HepG2 (cell line): ENCODE measurements at regions not wholly inside any gene's neighbourhood (a gene's known extent, or its start where the extent isn't known, plus 50 kb on each side); places are given as distances from the start of the nearest gene placed in this dataset.

Experiments used
- CBX2 ChIP-seq, 2 experiments: fragments of 200-600 bp in 1 of 2; sonication (generic); formaldehyde crosslinking in 1 of 2; IDR thresholded peaks; 2 replicates each; pipeline versions ENCODE4 v1.7.0 to v1.8.1; 2018 to 2022; ENCODE audit warnings: low read depth in 2 of 2, low read length in 1 of 2, mild to moderate bottlenecking in 1 of 2, missing genetic modification reagents in 1 of 2
- EZH2 ChIP-seq: conservative IDR thresholded peaks from 2 replicates; pipeline ENCODE4 v1.6.1; 2012; ENCODE audit warnings: mild to moderate bottlenecking, low read depth, low read length, moderate library complexity
- GLI4 ChIP-seq: sonication (generic); formaldehyde crosslinking; IDR thresholded peaks from 2 replicates; pipeline ENCODE4 v1.5.1; 2020; ENCODE audit warnings: missing genetic modification reagents, mild to moderate bottlenecking, moderate library complexity, borderline replicate concordance
- JUN ChIP-seq: sonication (generic); formaldehyde crosslinking; IDR thresholded peaks from 2 replicates; pipeline ENCODE4 v1.4.0; 2020; ENCODE audit warnings: mild to moderate bottlenecking, missing genetic modification reagents
- MAX ChIP-seq: IDR thresholded peaks from 2 replicates; pipeline ENCODE4 v1.6.1; 2012; ENCODE audit warnings: inconsistent platforms
- PCBP1 ChIP-seq: fragments of 200-400 bp; formaldehyde crosslinking; IDR thresholded peaks from 2 replicates; pipeline ENCODE4 v1.6.1; 2017; ENCODE audit warnings: mild to moderate bottlenecking, low read depth, low read length, borderline replicate concordance
- PHF21A ChIP-seq: sonication (generic); formaldehyde crosslinking; IDR thresholded peaks from 2 replicates; pipeline ENCODE4 v1.5.0; 2020; ENCODE audit warnings: mild to moderate bottlenecking, missing genetic modification reagents
- SP140L ChIP-seq: sonication (generic); formaldehyde crosslinking; IDR thresholded peaks from 2 replicates; pipeline ENCODE4 v1.4.0; 2020; ENCODE audit warnings: missing genetic modification reagents, borderline replicate concordance
- USF2 ChIP-seq, 2 experiments: sonication (generic) in 1 of 2; formaldehyde crosslinking in 1 of 2; IDR thresholded peaks; 2 replicates each; pipeline versions ENCODE4 v1.5.1 to v1.6.1; 2011 to 2020; ENCODE audit warnings: borderline replicate concordance in 1 of 2, low read depth in 1 of 2, low read length in 1 of 2, mild to moderate bottlenecking in 1 of 2, missing genetic modification reagents in 1 of 2, moderate library complexity in 1 of 2
- YY1 ChIP-seq: IDR thresholded peaks from 2 replicates; pipeline ENCODE4 v1.6.1; 2011; ENCODE audit warnings: low read length, low read depth, moderate library complexity, mild to moderate bottlenecking; ENCODE audit not compliant: insufficient read depth, insufficient replicate concordance
- ZNF263 ChIP-seq: sonication (generic); formaldehyde crosslinking; IDR thresholded peaks from 2 replicates; pipeline ENCODE4 v1.4.0; 2020; ENCODE audit warnings: missing genetic modification reagents
- ZNF317 ChIP-seq: sonication (generic); formaldehyde crosslinking; IDR thresholded peaks from 2 replicates; pipeline ENCODE4 v1.5.0; 2020; ENCODE audit warnings: mild to moderate bottlenecking, missing genetic modification reagents
- ZNF331 ChIP-seq: sonication (generic); formaldehyde crosslinking; IDR thresholded peaks from 2 replicates; pipeline ENCODE4 v1.4.0; 2020; ENCODE audit warnings: missing genetic modification reagents
- TF ChIP-seq, protein P1 (sequence below), 2 experiments: IDR thresholded peaks; 2 replicates each; pipeline ENCODE4 v1.6.1; 2011 to 2012; ENCODE audit warnings: low read length in 2 of 2, borderline replicate concordance in 1 of 2, low read depth in 1 of 2, mild to moderate bottlenecking in 1 of 2, moderate library complexity in 1 of 2

DNA sequence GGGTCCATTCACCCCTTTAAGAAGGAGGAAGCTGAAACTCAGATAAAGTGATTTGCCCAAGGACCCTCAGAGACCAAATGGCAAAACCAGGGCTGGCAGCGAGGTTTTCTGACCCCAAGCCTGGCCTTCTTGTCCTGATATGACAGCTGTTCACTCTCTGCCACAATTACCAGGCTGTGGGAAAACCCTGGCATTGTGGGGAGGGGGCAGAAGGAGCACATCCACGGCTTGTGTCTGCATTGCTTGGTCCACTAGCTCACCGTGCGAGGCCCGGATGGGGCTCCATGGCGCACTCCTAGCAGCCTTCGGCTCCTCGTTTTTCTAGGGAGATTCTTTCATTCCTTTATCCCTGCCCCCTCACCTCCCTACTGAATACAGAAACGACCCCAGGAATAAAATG is 143.4 kb upstream of the SIX2 start:
- TF ChIP-seq USF2 (IDR thresholded peaks at IDR 0.05; ENCODE audit: low read depth, low read length), result no peak
- TF ChIP-seq USF2 (CRISPR knock-in tag; IDR thresholded peaks at IDR 0.05; ENCODE audit: borderline replicate concordance), result no peak
- TF ChIP-seq PCBP1, result no peak
- no peak for TF ChIP-seq EZH2
- no peak for TF ChIP-seq GLI4
- TF ChIP-seq ZNF331 (CRISPR knock-in tag), result no peak
- no peak for TF ChIP-seq ZNF263 (CRISPR knock-in tag)
- no peak for TF ChIP-seq JUN (CRISPR knock-in tag)
- TF ChIP-seq YY1, result no peak
- no peak for TF ChIP-seq PHF21A (CRISPR knock-in tag)
- no peak for TF ChIP-seq SP140L (CRISPR knock-in tag)
- TF ChIP-seq MAX, result no peak
- TF ChIP-seq, protein P1, sequence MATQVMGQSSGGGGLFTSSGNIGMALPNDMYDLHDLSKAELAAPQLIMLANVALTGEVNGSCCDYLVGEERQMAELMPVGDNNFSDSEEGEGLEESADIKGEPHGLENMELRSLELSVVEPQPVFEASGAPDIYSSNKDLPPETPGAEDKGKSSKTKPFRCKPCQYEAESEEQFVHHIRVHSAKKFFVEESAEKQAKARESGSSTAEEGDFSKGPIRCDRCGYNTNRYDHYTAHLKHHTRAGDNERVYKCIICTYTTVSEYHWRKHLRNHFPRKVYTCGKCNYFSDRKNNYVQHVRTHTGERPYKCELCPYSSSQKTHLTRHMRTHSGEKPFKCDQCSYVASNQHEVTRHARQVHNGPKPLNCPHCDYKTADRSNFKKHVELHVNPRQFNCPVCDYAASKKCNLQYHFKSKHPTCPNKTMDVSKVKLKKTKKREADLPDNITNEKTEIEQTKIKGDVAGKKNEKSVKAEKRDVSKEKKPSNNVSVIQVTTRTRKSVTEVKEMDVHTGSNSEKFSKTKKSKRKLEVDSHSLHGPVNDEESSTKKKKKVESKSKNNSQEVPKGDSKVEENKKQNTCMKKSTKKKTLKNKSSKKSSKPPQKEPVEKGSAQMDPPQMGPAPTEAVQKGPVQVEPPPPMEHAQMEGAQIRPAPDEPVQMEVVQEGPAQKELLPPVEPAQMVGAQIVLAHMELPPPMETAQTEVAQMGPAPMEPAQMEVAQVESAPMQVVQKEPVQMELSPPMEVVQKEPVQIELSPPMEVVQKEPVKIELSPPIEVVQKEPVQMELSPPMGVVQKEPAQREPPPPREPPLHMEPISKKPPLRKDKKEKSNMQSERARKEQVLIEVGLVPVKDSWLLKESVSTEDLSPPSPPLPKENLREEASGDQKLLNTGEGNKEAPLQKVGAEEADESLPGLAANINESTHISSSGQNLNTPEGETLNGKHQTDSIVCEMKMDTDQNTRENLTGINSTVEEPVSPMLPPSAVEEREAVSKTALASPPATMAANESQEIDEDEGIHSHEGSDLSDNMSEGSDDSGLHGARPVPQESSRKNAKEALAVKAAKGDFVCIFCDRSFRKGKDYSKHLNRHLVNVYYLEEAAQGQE (IDR thresholded peaks at IDR 0.05; ENCODE audit: borderline replicate concordance in 1 of 2, low read depth in 1 of 2, low read length in 2 of 2), result no peak
- no peak for TF ChIP-seq ZNF317
- no peak for TF ChIP-seq CBX2 (IDR thresholded peaks at IDR 0.05; ENCODE audit: low read depth, low read length)
- no peak for TF ChIP-seq CBX2 (CRISPR knock-in tag; IDR thresholded peaks at IDR 0.05; ENCODE audit: low read depth)
